Upper lobe of left lung (tissue), 4 donors: ENCODE measurements at regions not wholly inside any gene's neighbourhood (a gene's known extent, or its start where the extent isn't known, plus 50 kb on each side); places are given as distances from the start of the nearest gene placed in this dataset.

Experiments used
- CTCF ChIP-seq, 6 experiments: fragments of 450-650 bp in 4 of 6; fragments of 200-600 bp in 2 of 6; sonication (generic) in 2 of 6; IDR thresholded peaks; one replicate each; pipeline ENCODE4 v1.5.1; 2016 to 2019; ENCODE audit warnings: antibody characterized with exemption in 6 of 6
- EP300 ChIP-seq, 4 donors: sonication (generic); formaldehyde crosslinking; IDR thresholded peaks; one replicate each; pipeline ENCODE4 v1.5.1; 2017; ENCODE audit warnings: antibody characterized with exemption in 4 of 4, control low read depth in 2 of 4
- POLR2AphosphoS5 ChIP-seq, 2 donors: sonication (generic); formaldehyde crosslinking; IDR thresholded peaks; one replicate each; pipeline ENCODE4 v1.5.1; 2017; ENCODE audit warnings: antibody characterized with exemption in 2 of 2

- TF ChIP-seq CTCF (IDR thresholded peaks at IDR 0.05) (no peak), POLR2AphosphoS5 (IDR thresholded peaks at IDR 0.05) (no peak), EP300 (IDR thresholded peaks at IDR 0.05) (no peak)
Measured at GRCh38 chr5:84862132-84862531, 477.5 kb upstream of the EDIL3 start.
